ENCODE measurements at regions not wholly inside any gene's neighbourhood (a gene's known extent, or its start where the extent isn't known, plus 50 kb on each side); places are given as distances from the start of the nearest gene placed in this dataset.

DNA sequence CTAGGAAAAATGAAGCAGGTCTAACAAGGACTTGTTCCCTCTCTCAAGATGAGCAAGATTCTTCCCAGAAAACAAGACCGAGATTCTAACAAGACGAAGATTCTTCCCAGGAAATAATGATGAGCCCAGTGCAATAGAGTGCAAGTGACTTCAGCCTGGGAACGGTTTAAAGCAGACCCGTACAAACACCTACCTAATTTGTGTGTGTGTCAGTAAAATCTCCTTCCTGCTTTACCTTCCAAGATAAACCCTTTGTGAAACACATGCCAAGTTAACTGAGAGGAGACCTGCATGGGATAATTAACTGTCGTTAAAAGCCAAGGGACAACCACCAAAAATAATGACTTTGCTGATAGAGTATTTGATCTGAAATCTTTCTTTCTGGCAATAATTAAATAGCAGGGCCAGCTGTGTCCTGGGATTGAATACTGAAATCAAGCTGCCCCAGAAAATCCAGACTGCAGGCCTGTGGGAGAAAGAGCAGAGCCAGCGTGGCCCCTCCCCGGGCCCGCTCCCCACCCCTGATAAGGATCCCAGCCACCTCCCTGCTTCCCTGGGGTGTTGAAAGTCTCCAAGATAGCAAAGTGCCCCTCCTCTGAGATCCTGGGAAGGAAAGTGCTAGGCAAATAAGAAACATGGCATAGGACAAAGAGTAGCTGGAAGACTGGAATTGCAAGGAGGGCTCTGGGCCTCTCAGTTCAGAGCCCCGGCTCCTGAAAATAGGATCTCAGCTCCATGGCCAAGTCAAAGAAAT is 145.5 kb downstream of the CYP26B1 start:
- peak in 1 of 2 donors; percentile 44 for DNase-seq (ENCODE audit: low read depth in 1 of 2, low spot score in 1 of 2)
- Histone ChIP-seq H3K4me1 (ENCODE audit: low read depth) (peaks cover 23% of the 10 kb centered on the region), H3K27me3 (no peaks in the 10 kb centered on the region), H3K36me3 (no peaks in the 10 kb centered on the region), H3K9me3 (ENCODE audit: low read depth) (no peaks in the 10 kb centered on the region), H3K27ac (peak overlapping the region; percentile 10), H3K4me3 (no peak overlapping the region)
- TF ChIP-seq, protein P1, sequence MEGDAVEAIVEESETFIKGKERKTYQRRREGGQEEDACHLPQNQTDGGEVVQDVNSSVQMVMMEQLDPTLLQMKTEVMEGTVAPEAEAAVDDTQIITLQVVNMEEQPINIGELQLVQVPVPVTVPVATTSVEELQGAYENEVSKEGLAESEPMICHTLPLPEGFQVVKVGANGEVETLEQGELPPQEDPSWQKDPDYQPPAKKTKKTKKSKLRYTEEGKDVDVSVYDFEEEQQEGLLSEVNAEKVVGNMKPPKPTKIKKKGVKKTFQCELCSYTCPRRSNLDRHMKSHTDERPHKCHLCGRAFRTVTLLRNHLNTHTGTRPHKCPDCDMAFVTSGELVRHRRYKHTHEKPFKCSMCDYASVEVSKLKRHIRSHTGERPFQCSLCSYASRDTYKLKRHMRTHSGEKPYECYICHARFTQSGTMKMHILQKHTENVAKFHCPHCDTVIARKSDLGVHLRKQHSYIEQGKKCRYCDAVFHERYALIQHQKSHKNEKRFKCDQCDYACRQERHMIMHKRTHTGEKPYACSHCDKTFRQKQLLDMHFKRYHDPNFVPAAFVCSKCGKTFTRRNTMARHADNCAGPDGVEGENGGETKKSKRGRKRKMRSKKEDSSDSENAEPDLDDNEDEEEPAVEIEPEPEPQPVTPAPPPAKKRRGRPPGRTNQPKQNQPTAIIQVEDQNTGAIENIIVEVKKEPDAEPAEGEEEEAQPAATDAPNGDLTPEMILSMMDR (IDR thresholded peaks at IDR 0.05; ENCODE audit: low read depth, low read length), result no peak

DNA sequence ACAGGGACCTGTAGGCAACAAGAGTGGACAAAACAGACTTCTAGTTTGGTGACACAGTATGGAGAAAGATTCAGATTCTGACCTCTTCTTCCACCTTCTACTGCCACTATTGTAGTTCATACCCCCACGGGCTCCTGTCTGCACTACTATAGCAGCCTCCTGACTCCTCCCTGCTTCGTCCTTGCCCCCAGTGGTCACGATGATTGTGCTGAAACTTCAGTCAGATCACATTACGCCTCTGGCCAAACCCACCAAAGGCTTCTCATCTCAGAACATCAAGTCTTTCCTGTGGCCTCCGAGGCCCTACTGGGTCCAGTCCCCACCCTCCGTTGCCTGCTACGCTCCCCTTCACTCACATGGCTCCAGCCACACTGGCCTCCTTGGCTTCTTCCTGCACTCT is 147.6 kb downstream of the CYP26B1 start:
- Histone ChIP-seq H3K4me3 (no peak overlapping the region), H3K36me3 (no peaks in the 10 kb centered on the region), H3K27ac (no peak overlapping the region), H3K9me3 (ENCODE audit: low read depth) (no peaks in the 10 kb centered on the region), H3K4me1 (ENCODE audit: low read depth) (peaks cover 18% of the 10 kb centered on the region), H3K27me3 (no peaks in the 10 kb centered on the region)
- TF ChIP-seq, protein P1 (IDR thresholded peaks at IDR 0.05; ENCODE audit: low read depth, low read length), result no peak
- DNase-seq (ENCODE audit: low read depth in 1 of 2, low spot score in 1 of 2), result no peak

DNA sequence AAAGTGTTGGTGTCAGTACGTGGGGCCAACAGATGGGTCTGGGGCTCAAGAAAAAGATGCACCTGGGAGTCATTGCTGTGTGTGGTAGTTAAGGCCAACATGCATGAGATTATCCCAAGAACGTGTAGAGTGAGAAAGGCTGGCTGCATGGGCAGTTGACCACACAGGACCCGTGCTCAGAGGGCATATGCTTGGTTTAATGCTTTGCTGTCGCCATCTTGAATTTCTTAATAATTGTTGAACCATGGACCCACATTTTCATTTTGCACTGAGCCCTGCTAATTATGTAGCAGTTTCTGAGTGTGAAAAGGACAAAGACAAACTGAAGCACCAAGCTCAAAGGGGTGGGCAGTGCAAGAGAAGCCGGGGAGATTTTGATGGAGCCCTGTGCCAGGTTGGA is 148.1 kb downstream of the CYP26B1 start:
- H3K27ac ChIP-seq, result no peak overlapping the region
- H3K27me3 ChIP-seq, result no peaks in the 10 kb centered on the region
- TF ChIP-seq, protein P1 (IDR thresholded peaks at IDR 0.05; ENCODE audit: low read depth, low read length), result no peak
- DNase-seq (ENCODE audit: low read depth in 1 of 2, low spot score in 1 of 2), result no peak
- no peaks in the 10 kb centered on the region for H3K36me3 ChIP-seq
- no peaks in the 10 kb centered on the region for H3K9me3 ChIP-seq (ENCODE audit: low read depth)
- peaks cover 18% of the 10 kb centered on the region for H3K4me1 ChIP-seq (ENCODE audit: low read depth)
- no peak overlapping the region for H3K4me3 ChIP-seq

DNA sequence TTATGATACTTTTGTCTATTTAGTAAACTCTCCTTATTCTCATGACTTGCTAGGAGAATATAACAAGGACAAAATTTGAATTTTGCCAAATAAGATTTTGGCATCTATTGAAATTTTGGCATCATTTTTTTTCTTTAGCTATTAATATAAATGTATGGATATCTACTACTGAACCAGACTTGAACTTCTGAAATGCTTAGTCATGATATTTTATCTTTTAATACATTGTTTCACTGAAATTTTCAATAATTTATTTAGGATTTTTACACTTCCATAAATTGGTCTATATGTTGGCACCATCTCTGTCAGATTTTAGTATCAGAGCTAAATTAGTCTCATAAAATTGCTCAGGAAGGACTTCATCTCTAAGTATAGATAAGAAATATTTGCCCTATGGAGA is 149.8 kb downstream of the CYP26B1 start:
- Histone ChIP-seq H3K9me3 (ENCODE audit: low read depth) (no peaks in the 10 kb centered on the region), H3K27ac (no peak overlapping the region), H3K27me3 (no peaks in the 10 kb centered on the region), H3K36me3 (no peaks in the 10 kb centered on the region), H3K4me1 (ENCODE audit: low read depth) (peaks cover 18% of the 10 kb centered on the region), H3K4me3 (no peak overlapping the region)
- DNase-seq (ENCODE audit: low read depth in 1 of 2, low spot score in 1 of 2), result no peak
- TF ChIP-seq, protein P1 (IDR thresholded peaks at IDR 0.05; ENCODE audit: low read depth, low read length), result no peak

DNA sequence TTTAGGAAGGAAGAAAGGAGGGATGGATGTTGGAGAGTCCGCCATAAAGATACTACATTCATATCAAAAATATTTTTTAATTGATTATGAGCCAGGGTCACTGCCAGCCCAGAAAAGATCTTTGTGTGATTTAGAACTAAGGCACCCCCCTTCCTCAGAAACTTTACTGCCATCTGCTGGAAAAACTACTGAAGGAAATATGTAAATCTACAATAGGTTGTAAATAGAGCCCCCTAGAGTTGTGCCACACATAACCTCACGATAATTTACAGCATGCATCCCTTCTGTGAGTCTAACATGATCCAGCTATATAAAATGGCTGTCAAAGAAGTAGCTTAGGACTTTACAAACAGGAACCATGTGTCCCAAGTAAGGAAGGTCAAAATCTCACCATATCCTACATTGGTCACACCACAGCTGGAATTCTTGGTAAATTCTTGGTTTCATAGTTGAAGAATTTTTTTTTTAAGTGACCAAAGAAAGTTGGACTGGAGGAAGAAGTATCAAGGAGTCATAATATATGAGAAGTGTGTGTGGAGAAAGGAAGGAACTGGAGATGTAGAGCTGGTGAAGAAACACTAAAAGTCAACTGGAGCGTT is 152.5 kb downstream of the CYP26B1 start:
- no peak overlapping the region for H3K4me3 ChIP-seq
- no peak overlapping the region for H3K27ac ChIP-seq
- no peaks in the 10 kb centered on the region for H3K36me3 ChIP-seq
- DNase-seq (ENCODE audit: low read depth in 1 of 2, low spot score in 1 of 2), result peak in 1 of 2 donors; percentile 60
- TF ChIP-seq, protein P1 (IDR thresholded peaks at IDR 0.05; ENCODE audit: low read depth, low read length), result peak; percentile 55
- H3K4me1 ChIP-seq (ENCODE audit: low read depth), result peaks cover 5% of the 10 kb centered on the region
- no peaks in the 10 kb centered on the region for H3K9me3 ChIP-seq (ENCODE audit: low read depth)
- H3K27me3 ChIP-seq, result no peaks in the 10 kb centered on the region
